ENCODE measurements at regions not wholly inside any gene's neighbourhood (a gene's known extent, or its start where the extent isn't known, plus 50 kb on each side); places are given as distances from the start of the nearest gene placed in this dataset.

- peaks cover 3% of the 10 kb centered on the region for H3K27me3 Mint-ChIP-seq (ENCODE audit: low read depth)
- H3K23ac ChIP-seq (ENCODE audit: insufficient read length, low read depth, low read length) = no peak overlapping the region
- TF ChIP-seq CTCF (conservative IDR thresholded peaks at IDR 0.05) = no peak
These were observed 144.2 kb downstream of the RRAGC start for GRCh38 chr1:38715415-38715814.

More at GRCh38 chr1:38715415-38715814, 144.2 kb downstream of the RRAGC start:
- WGBS (ENCODE audit: extremely low coverage, insufficient read length, low lambda C conversion rate) = no CpG with 5 or more reads among the region's 9 CpGs
- Histone ChIP-seq H2BK120ac (ENCODE audit: low read depth, low read length, poor library complexity, severe bottlenecking) (no peak overlapping the region), H3K79me1 (ENCODE audit: insufficient read depth, low read depth, low read length, poor library complexity, severe bottlenecking) (no peaks in the 10 kb centered on the region), H3K27me3 (ENCODE audit: insufficient read depth, low read length) (no peaks in the 10 kb centered on the region), H3K14ac (ENCODE audit: insufficient read depth, low read length) (no peak overlapping the region), H3K18ac (ENCODE audit: insufficient read length, low read depth, low read length) (no peak overlapping the region), H4K91ac (ENCODE audit: insufficient read length, low read depth, low read length) (no peak overlapping the region), H4K20me1 (ENCODE audit: control insufficient read depth, insufficient read depth, insufficient read length) (no peaks in the 10 kb centered on the region), H3K4ac (ENCODE audit: low read depth, low read length) (no peak overlapping the region), H3K27ac (ENCODE audit: insufficient read length, low read depth, low read length) (no peak overlapping the region), H2BK20ac (ENCODE audit: low read depth, low read length, poor library complexity, severe bottlenecking) (no peak overlapping the region), H3K4me2 (ENCODE audit: insufficient read depth, insufficient read length, low read length) (no peak overlapping the region), H3K56ac (ENCODE audit: insufficient read length, low read depth, low read length) (no peak overlapping the region), H4K8ac (replicated peaks; ENCODE audit: insufficient read length, low read depth, low read length) (no peak overlapping the region), H3K9me3 (ENCODE audit: control insufficient read depth, low read depth, low read length) (no peaks in the 10 kb centered on the region), H3K79me2 (ENCODE audit: insufficient read depth, low read length) (no peaks in the 10 kb centered on the region), H2BK5ac (ENCODE audit: insufficient read length, low read length) (no peak overlapping the region), H3K9ac (ENCODE audit: extremely low read depth, insufficient read length, low read length) (no peak overlapping the region), H4K5ac (ENCODE audit: insufficient read length, low read depth, low read length) (no peak overlapping the region), H3T11ph (ENCODE audit: low read length) (no peak overlapping the region), H3K4me1 (ENCODE audit: insufficient read depth, low read length) (no peaks in the 10 kb centered on the region), H3K23me2 (ENCODE audit: insufficient read length, low read depth, low read length, poor library complexity, severe bottlenecking) (no peaks in the 10 kb centered on the region), H2AK5ac (ENCODE audit: insufficient read length, low read length) (no peak overlapping the region), H2BK15ac (ENCODE audit: low read depth, low read length) (no peak overlapping the region), H2AFZ (ENCODE audit: low read length) (no peak overlapping the region), H2BK12ac (ENCODE audit: insufficient read length, low read depth, low read length) (no peak overlapping the region)
- Mint-ChIP-seq H3K4me3 (no peak overlapping the region), H3K4me1 (no peaks in the 10 kb centered on the region), H3K36me3 (ENCODE audit: insufficient read depth in 1 of 3, low read depth in 3 of 3) (no peaks in the 10 kb centered on the region), H3K9me3 (no peaks in the 10 kb centered on the region), H3K27ac (no peak overlapping the region)
- no peak for DNase-seq

Measured in H9 (cell line).